Natural killer cell treated with Interleukin-12 subunit alpha and Interleukin-12 subunit beta and Interleukin-15 and Interleukin-18, amount 100 ng/mL, for 72 hours (primary cell): ENCODE measurements at regions not wholly inside any gene's neighbourhood (a gene's known extent, or its start where the extent isn't known, plus 50 kb on each side); places are given as distances from the start of the nearest gene placed in this dataset.

Experiments
- ATAC-seq, 2 donors: fragments of 150-1000 bp; cut with Tn5 transposase in 1 of 2; sonication (Bioruptor Pico), chemical (Tn5 transposase) in 1 of 2; 2 replicates each; pipeline ENCODE4 v1.10.0; 2021
- DNase-seq: peaks from one replicate; pipeline ENCODE4 v3.0.0; 2022; ENCODE audit warnings: low spot score
- H3K27ac Mint-ChIP-seq, 2 donors: 1 replicate in 1 of 2; 2 replicates in 1 of 2; pipeline ENCODE4 v1.8.0; 2022; ENCODE audit warnings: mixed read lengths in 2 of 2, mild to moderate bottlenecking in 1 of 2, moderate library complexity in 1 of 2
- H3K27me3 Mint-ChIP-seq, 2 donors: 1 replicate in 1 of 2; 2 replicates in 1 of 2; pipeline ENCODE4 v1.8.0; 2022; ENCODE audit warnings: mixed read lengths in 2 of 2
- H3K36me3 Mint-ChIP-seq: one replicate; pipeline ENCODE4 v1.8.0; 2022; ENCODE audit warnings: mixed read lengths
- H3K4me1 Mint-ChIP-seq, 2 donors: 1 replicate in 1 of 2; 2 replicates in 1 of 2; pipeline ENCODE4 v1.8.0; 2022; ENCODE audit warnings: low read depth in 2 of 2, mixed read lengths in 2 of 2, mild to moderate bottlenecking in 1 of 2
- H3K4me3 Mint-ChIP-seq: one replicate; pipeline ENCODE4 v1.8.0; 2022; ENCODE audit warnings: mixed read lengths
- H3K9me3 Mint-ChIP-seq: 2 replicates; pipeline ENCODE4 v1.8.0; 2022; ENCODE audit warnings: mixed read lengths

DNA sequence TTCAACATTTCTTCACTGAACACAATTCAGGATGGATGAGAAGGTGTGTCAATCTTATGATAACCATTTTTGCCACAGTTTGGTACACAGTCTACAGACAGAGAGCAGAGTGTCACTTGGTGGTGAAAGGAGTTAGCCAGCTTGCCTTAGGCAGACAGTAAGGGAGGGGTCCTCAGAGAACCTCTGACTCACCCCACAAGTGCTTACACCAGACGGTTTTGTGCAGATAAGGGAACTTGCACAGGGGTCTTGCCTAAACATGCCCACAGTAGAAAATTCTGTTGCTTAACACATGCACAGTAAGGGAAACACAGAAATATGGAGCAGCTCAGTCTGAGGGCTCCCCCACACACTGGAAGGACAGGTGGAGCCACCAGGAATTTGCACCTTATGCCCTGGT, 204.5 kb upstream of the CDH8 start:
- Mint-ChIP-seq H3K27ac (no peak overlapping the region), H3K4me3 (no peak overlapping the region), H3K9me3 (peaks cover 17% of the 10 kb centered on the region), H3K27me3 (no peaks in the 10 kb centered on the region), H3K36me3 (peaks cover 6% of the 10 kb centered on the region), H3K4me1 (no peaks in the 10 kb centered on the region)
- DNase-seq = no peak
- ATAC-seq = no peak

DNA sequence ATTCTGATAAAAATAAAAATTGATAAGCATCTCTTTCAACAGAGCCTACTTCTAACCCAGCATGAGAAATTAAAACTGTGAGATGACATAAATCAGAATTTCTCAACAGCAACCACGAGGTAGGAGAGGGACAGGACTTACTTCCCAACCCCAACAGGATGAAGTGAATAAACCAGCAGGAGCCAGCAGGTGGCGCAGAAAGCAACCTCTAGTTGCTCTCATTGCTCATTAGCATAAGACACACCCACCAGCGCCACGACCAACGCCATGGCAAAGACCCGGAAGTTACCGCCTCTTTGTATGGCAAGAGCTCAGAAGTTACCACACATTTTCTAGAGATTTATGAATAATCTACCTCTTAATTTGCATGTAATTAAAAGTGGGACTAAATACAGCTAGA, 189.4 kb upstream of the CDH8 start:
- Mint-ChIP-seq H3K4me3 (no peak overlapping the region), H3K4me1 (no peaks in the 10 kb centered on the region)
- DNase-seq = no peak

DNA sequence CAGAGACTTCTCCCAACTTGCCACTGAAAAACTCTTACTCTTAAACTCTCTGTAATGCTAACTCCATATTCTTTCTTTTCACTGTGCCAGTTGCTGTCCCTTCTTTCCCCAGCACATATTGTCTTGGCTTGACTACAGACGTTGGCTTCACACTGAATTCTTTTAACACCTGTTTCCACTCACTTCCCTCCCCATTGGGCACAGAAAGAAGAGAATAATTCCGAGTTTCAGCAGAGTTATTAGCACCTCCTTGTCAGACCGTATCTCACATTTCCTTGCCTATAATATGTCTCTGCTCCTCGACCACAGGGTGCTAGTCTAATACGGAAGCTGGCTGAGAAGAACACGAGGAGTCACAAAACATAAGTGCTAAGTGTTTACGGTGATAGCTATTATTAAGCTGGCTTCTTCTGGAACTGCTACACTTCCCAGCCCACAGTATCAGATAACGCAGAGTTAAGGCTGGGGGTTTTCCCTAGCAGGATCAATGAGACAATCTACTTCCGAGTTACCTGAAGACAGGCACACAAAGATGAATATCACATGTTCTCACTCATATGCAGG, 188.5 kb upstream of the CDH8 start:
- DNase-seq = no peak
- Mint-ChIP-seq H3K27ac (no peak overlapping the region), H3K9me3 (peaks cover 11% of the 10 kb centered on the region), H3K4me1 (no peaks in the 10 kb centered on the region), H3K36me3 (no peaks in the 10 kb centered on the region), H3K4me3 (no peak overlapping the region), H3K27me3 (no peaks in the 10 kb centered on the region)
- no peak for ATAC-seq

More for the DNA sequence above, 189.4 kb upstream of the CDH8 start:
- H3K9me3 Mint-ChIP-seq = peaks cover 10% of the 10 kb centered on the region
- ATAC-seq = no peak
- H3K27ac Mint-ChIP-seq = no peak overlapping the region
- no peaks in the 10 kb centered on the region for H3K27me3 Mint-ChIP-seq
- no peaks in the 10 kb centered on the region for H3K36me3 Mint-ChIP-seq

DNA sequence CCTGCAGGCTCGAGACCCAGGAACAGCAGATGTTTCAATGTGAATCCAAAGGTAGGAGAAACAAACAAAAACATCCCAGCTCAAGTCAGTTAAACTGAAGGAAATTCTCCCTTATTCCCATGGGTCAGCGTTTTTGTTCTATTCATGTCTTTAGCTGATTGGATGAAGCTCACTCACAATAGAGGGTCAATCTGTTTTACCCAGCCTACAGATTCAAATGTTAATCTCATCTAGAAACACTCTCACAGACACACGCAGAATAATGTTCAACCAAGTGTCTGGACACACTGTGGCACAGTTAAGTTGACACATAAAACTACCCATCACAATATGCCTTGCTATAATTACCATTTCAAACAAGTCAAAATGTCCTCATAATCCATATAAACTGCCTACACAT, 180.6 kb upstream of the CDH8 start:
- Mint-ChIP-seq H3K4me1 (no peaks in the 10 kb centered on the region), H3K4me3 (no peak overlapping the region), H3K27me3 (no peaks in the 10 kb centered on the region), H3K36me3 (no peaks in the 10 kb centered on the region), H3K27ac (no peak overlapping the region), H3K9me3 (peaks cover 17% of the 10 kb centered on the region)
- no peak for ATAC-seq
- DNase-seq = no peak

DNA sequence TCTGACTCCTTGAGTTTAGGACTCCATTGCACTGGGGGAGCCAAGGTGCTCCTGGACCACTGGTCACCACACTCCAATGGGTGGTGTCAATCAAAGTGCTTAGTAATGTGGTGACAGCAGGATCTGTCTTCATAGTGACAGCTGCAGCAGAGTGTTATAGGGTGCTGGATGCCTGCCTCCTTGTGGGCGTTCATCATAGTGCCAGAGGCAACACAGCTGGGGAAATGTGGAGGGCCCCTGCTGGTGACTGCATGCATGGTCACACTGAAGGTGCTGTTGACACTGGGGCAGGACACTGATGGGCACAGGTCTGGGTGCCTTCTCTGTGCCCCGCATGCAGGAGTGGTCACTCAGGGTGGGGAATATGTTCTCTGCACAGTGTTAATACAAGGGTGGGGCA, 177.5 kb upstream of the CDH8 start:
- ATAC-seq (no peak), DNase-seq (no peak)
- Mint-ChIP-seq H3K27me3 (no peaks in the 10 kb centered on the region), H3K36me3 (peaks cover 13% of the 10 kb centered on the region), H3K4me1 (no peaks in the 10 kb centered on the region), H3K27ac (no peak overlapping the region), H3K9me3 (peaks cover 29% of the 10 kb centered on the region), H3K4me3 (no peak overlapping the region)

DNA sequence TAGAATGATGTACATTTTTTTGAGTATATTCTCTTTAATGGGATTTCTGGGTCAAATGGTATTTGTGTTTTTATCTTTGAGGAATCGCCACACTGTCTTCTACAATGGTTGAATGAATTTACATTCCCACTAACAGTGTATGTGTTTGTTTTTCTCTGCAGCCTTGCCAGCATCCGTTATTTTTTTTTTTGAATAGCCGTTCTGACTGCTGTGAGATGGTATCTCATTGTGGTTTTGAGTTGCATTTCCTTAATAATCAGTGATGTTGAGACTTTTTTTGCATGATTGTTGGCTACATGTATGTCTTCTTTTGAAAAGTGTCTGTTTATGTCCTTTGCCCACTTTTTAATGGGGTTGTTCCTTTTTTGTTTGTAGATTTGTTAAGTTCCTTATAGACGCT, 172.7 kb upstream of the CDH8 start:
- H3K36me3 Mint-ChIP-seq = peaks cover 17% of the 10 kb centered on the region
- no peak overlapping the region for H3K27ac Mint-ChIP-seq
- ATAC-seq = no peak
- H3K4me1 Mint-ChIP-seq = no peaks in the 10 kb centered on the region
- DNase-seq = no peak
- H3K27me3 Mint-ChIP-seq = no peaks in the 10 kb centered on the region
- no peak overlapping the region for H3K4me3 Mint-ChIP-seq
- peaks cover 33% of the 10 kb centered on the region for H3K9me3 Mint-ChIP-seq

DNA sequence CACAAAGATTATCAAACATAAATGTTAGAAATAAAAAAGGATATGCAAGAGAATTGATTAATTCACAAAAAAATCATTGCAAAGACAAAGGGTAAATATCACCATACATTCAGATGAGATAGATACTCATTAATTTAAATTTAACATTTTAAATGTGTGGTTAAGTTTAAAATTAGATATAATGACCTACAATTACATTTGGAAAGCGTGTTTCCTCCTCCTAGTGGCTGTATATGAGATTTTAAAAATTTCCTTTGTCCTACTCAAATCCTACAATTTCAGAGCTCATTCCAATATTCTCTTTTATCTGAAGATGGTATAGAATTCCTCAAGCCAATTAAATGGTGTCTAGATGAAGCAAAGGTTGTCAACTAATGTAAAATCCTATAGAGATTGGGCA, 169.2 kb upstream of the CDH8 start:
- Mint-ChIP-seq H3K4me1 (no peaks in the 10 kb centered on the region), H3K9me3 (peaks cover 22% of the 10 kb centered on the region), H3K4me3 (no peak overlapping the region), H3K27me3 (no peaks in the 10 kb centered on the region), H3K36me3 (peaks cover 10% of the 10 kb centered on the region), H3K27ac (no peak overlapping the region)
- ATAC-seq (no peak), DNase-seq (no peak)

DNA sequence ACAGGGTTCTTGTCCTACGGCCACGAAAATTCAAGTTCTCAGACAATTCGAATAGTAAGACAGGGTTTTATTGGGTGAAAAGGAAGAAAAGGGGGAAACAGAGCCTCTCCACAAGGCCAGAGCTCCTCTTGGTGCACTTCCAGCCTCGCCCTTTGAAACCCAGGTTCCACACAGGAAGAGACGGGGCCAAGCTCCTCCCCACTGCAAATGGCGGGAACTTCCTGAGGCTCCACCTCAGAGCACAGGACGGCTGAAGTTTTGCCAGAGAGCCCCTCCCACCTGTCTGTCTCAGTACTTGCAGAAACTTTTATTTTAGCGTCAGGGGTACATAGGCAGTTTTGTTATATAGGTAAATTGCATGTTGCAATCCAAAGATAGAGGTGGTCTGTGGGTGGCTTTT, 165.7 kb upstream of the CDH8 start:
- no peak for DNase-seq
- ATAC-seq = no peak
- H3K36me3 Mint-ChIP-seq = peaks cover 4% of the 10 kb centered on the region
- no peak overlapping the region for H3K4me3 Mint-ChIP-seq
- no peak overlapping the region for H3K27ac Mint-ChIP-seq
- H3K9me3 Mint-ChIP-seq = peaks cover 11% of the 10 kb centered on the region
- no peaks in the 10 kb centered on the region for H3K27me3 Mint-ChIP-seq
- H3K4me1 Mint-ChIP-seq = no peaks in the 10 kb centered on the region

DNA sequence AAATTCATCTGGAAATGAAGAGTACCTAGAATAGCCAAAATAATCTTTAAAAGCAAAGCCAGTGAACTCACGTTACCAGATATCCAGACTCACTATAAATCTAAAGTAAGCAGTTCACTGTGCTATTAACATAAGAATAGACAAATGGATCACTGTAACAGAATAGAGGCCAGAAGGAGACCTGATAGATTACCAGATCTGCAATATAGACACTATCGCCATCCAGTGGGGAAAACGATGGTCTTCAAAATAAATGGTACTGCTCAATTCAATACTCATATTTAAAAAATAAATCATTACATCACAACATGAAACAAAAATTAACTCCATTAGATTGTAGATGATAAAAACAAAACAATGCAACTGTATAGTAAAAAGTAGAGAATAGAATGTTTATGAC, 158.6 kb upstream of the CDH8 start:
- Mint-ChIP-seq H3K36me3 (no peaks in the 10 kb centered on the region), H3K27ac (no peak overlapping the region), H3K4me3 (no peak overlapping the region), H3K4me1 (no peaks in the 10 kb centered on the region), H3K9me3 (peaks cover 14% of the 10 kb centered on the region), H3K27me3 (no peaks in the 10 kb centered on the region)
- DNase-seq = no peak
- ATAC-seq = no peak

DNA sequence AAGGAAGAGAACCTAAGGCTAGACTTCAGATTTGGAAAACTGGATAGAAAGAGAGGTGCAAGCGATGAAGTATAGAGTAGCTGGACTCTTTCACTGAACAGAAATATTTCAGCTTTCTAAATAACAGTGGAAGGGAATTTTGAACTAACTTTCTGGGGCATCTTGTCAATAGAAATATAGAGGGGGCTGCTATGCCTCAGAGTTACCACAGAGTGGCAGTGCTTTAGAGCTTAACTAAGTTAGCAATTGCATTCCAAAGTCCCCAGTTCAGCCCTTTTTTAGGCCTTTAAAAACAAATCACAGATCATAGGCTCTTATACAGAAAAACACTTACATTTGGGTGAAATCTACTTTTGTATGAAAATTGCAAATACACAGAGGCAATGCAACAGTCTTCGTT, 154.2 kb upstream of the CDH8 start:
- H3K4me3 Mint-ChIP-seq = no peak overlapping the region
- H3K27me3 Mint-ChIP-seq = no peaks in the 10 kb centered on the region
- DNase-seq (no peak), ATAC-seq (no peak)
- no peaks in the 10 kb centered on the region for H3K4me1 Mint-ChIP-seq
- H3K27ac Mint-ChIP-seq = no peak overlapping the region
- H3K36me3 Mint-ChIP-seq = no peaks in the 10 kb centered on the region
- peaks cover 15% of the 10 kb centered on the region for H3K9me3 Mint-ChIP-seq

DNA sequence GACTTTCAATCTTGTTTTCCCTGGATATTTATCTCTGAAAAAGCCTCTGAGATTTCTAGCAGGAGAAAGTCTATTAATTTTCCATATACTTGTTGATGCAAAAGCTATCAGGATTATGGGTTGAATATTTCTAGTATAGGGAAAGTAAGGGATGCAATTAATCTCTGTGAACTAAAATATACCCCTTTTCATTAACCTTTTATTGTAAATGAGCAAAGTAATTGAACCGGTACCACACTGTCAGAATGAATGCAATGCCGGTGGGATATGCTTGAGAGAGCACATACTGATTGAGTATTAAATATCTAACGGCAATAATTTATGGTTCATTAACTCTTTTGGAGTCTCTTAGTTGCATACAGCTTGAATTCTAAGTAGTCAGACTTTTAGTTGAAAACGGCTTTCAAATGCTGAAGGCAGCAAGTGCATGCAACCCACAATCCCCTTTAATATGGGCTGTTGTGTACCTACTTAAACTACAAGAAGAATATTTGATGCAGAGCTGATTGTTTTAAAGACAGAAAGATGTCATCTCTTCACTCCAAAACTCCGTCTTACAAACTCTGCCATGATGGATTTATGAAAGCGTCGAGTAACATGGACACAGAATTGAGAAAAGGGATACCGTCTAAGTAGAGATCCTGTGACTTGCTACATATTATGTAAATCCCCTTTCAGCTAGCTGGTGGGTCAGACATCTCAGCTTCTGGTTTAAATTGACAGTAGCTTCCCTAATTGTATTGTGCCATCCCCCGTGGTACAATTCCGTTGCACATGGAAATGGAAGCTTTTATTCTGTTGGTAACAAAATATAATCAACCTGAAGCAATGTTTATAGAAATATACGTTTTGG, 141.3 kb upstream of the CDH8 start:
- H3K36me3 Mint-ChIP-seq = peaks cover 5% of the 10 kb centered on the region
- ATAC-seq = no peak
- DNase-seq = no peak
- H3K4me1 Mint-ChIP-seq = no peaks in the 10 kb centered on the region
- H3K9me3 Mint-ChIP-seq = peaks cover 20% of the 10 kb centered on the region
- H3K4me3 Mint-ChIP-seq = no peak overlapping the region
- no peaks in the 10 kb centered on the region for H3K27me3 Mint-ChIP-seq
- no peak overlapping the region for H3K27ac Mint-ChIP-seq

DNA sequence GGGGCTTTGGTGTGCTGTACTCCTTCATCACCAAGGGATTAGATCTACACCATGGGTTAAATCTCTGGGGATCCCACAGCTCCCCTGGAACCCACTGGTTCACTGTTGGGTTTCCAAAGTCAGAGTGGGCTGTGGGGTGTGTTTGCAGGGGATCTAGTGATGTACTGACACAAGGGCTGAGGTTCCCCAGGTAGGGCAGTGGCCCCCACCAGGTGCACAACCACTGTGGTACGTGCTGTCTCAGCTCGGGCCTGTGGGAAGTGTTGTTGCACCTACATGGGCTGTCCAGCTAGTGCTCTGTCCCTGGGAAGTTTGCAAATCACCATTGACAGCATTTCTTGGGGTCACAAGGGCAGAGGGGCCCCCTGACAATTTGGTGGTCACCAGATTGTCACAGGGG, 134.4 kb upstream of the CDH8 start:
- Mint-ChIP-seq H3K9me3 (peaks cover 32% of the 10 kb centered on the region), H3K27me3 (no peaks in the 10 kb centered on the region), H3K27ac (no peak overlapping the region), H3K36me3 (peaks cover 6% of the 10 kb centered on the region), H3K4me3 (no peak overlapping the region), H3K4me1 (no peaks in the 10 kb centered on the region)
- ATAC-seq (no peak), DNase-seq (no peak)

DNA sequence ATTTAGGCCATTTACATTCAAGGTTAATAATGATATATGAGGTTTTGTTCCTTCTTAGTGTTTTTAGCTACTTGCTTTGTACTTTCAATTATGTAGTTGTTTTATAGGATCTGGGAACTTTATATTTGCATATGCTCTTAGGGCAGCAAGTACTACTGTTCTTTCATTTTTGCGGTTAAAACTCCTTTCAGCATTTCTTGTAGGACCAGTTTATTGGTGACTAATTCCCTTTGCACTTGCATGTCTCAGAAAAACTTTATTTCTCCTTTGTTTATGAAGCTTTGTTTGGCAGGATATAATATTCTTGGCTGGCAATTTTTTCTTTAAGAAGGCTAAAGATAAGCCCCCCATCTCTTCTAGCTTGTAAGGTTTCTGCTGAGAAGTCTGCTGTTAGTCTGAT, 131.3 kb upstream of the CDH8 start:
- Mint-ChIP-seq H3K27me3 (no peaks in the 10 kb centered on the region), H3K4me1 (no peaks in the 10 kb centered on the region), H3K36me3 (peaks cover 6% of the 10 kb centered on the region), H3K4me3 (no peak overlapping the region), H3K27ac (no peak overlapping the region), H3K9me3 (peaks cover 41% of the 10 kb centered on the region)
- no peak for DNase-seq
- no peak for ATAC-seq

DNA sequence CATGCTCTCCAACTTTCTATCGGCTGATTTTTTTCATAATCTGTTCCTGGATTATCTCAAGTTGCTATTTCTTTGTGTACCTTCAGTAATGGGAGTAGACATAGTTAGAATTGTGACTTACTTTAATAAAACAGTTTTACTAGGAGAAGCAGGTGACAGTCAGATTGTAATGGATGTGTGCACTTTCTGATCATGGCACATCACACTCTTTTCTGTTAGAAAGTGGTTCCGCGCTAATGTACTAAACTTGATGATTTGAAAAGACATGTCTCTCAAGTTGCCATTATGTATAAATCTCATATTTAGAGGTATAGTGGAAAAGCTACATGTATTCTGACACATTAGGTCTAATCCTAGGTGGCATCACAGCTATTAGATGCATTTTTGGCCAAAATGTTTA, 121.3 kb upstream of the CDH8 start:
- Mint-ChIP-seq H3K27me3 (no peaks in the 10 kb centered on the region), H3K27ac (no peak overlapping the region), H3K4me1 (no peaks in the 10 kb centered on the region)

DNA sequence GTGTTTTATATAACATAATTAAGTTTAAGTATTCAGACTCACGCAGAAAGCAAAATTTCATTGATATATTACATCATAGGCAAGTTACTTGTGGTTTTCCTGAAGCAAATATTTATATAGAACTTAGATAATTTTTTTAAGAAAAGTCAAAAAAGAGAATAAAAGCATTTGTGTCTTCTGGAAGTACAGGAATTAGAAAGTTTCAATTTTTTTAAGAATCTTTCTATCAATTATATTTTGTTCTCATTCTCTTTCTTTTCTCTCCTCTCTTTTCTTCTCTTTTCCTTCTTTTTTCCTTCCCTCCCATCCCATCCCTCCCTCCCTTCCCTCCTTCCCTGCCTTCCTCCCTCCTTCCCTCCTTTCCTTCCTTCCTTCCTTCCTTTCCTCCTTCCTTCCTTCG, 120.7 kb upstream of the CDH8 start:
- ATAC-seq = no peak
- no peaks in the 10 kb centered on the region for H3K27me3 Mint-ChIP-seq
- H3K9me3 Mint-ChIP-seq = peaks cover 15% of the 10 kb centered on the region

More for the DNA sequence above, 121.3 kb upstream of the CDH8 start:
- ATAC-seq = no peak
- no peak overlapping the region for H3K4me3 Mint-ChIP-seq
- H3K36me3 Mint-ChIP-seq = no peaks in the 10 kb centered on the region
- peaks cover 12% of the 10 kb centered on the region for H3K9me3 Mint-ChIP-seq
- no peak for DNase-seq

More for the DNA sequence above, 120.7 kb upstream of the CDH8 start:
- no peaks in the 10 kb centered on the region for H3K4me1 Mint-ChIP-seq
- no peak for DNase-seq
- H3K4me3 Mint-ChIP-seq = no peak overlapping the region
- no peaks in the 10 kb centered on the region for H3K36me3 Mint-ChIP-seq
- H3K27ac Mint-ChIP-seq = no peak overlapping the region
